ENCODE measurements at regions not wholly inside any gene's neighbourhood (a gene's known extent, or its start where the extent isn't known, plus 50 kb on each side); places are given as distances from the start of the nearest gene placed in this dataset.

DNA sequence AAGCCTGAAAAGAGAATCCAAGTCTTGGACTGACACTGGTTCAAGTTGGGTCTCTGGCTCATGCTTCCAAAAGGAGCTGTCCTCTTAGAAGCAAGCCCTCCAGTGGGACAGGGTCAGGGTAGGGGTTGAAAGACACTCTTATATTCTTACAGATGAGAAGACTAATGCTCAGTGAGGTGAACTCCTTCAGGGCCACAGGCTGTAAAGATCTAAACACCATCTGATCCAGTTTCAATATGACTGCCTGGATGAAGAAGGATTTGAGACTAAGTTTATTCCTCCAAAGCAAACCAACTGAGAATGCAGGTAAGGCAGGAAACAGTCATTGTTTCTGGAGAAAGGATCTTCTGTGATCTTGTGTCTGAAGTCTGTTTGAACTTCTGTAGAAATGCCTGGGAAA lies 99.0 kb upstream of the TAB2 start:
- TF ChIP-seq EZH2 (IDR thresholded peaks at IDR 0.05; ENCODE audit: borderline replicate concordance, low read length) = no peak
- TF ChIP-seq, protein P1, sequence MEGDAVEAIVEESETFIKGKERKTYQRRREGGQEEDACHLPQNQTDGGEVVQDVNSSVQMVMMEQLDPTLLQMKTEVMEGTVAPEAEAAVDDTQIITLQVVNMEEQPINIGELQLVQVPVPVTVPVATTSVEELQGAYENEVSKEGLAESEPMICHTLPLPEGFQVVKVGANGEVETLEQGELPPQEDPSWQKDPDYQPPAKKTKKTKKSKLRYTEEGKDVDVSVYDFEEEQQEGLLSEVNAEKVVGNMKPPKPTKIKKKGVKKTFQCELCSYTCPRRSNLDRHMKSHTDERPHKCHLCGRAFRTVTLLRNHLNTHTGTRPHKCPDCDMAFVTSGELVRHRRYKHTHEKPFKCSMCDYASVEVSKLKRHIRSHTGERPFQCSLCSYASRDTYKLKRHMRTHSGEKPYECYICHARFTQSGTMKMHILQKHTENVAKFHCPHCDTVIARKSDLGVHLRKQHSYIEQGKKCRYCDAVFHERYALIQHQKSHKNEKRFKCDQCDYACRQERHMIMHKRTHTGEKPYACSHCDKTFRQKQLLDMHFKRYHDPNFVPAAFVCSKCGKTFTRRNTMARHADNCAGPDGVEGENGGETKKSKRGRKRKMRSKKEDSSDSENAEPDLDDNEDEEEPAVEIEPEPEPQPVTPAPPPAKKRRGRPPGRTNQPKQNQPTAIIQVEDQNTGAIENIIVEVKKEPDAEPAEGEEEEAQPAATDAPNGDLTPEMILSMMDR (IDR thresholded peaks at IDR 0.05; ENCODE audit: low read length) = no peak
